ENCODE measurements at regions not wholly inside any gene's neighbourhood (a gene's known extent, or its start where the extent isn't known, plus 50 kb on each side); places are given as distances from the start of the nearest gene placed in this dataset.
A peak's percentile ranks its signal among the peaks of the same experiment; 100 is the strongest.

DNA sequence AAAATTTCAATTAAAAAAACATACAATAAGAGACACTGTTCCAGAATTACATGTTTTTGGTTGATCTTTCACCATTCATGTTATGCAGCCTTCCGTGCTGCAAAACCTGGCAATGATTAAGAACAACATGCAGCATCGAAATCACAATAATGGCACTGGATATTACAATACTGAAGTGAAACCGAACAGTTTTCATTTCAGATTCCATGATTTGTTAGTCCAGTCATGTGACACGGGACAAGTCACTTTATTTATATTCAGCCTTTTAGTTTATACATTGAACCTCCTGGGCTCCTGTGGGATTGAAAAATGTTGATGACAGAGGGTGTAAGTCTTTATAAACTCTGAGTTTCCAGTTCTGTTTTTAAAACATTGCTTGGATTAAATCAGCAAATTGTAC is 142.5 kb upstream of the TTC29 start:
- intact Hi-C loops (cut with DNase I; ENCODE audit: low total_unique reads): no loop called here
- Histone ChIP-seq H3K4me1 (peaks cover 0 to 10% (median 3%) of the 10 kb centered on the region in 4 donors), H3K4me3 (peak overlapping the region; percentile 30 to 35), H3K36me3 (no peaks in the 10 kb centered on the region), H3K9me3 (no peaks in the 10 kb centered on the region), H3K27ac (no peak overlapping the region), H3K27me3 (no peaks in the 10 kb centered on the region)
- no peak for DNase-seq
- TF ChIP-seq, protein P1, sequence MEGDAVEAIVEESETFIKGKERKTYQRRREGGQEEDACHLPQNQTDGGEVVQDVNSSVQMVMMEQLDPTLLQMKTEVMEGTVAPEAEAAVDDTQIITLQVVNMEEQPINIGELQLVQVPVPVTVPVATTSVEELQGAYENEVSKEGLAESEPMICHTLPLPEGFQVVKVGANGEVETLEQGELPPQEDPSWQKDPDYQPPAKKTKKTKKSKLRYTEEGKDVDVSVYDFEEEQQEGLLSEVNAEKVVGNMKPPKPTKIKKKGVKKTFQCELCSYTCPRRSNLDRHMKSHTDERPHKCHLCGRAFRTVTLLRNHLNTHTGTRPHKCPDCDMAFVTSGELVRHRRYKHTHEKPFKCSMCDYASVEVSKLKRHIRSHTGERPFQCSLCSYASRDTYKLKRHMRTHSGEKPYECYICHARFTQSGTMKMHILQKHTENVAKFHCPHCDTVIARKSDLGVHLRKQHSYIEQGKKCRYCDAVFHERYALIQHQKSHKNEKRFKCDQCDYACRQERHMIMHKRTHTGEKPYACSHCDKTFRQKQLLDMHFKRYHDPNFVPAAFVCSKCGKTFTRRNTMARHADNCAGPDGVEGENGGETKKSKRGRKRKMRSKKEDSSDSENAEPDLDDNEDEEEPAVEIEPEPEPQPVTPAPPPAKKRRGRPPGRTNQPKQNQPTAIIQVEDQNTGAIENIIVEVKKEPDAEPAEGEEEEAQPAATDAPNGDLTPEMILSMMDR (IDR thresholded peaks at IDR 0.05): no peak

DNA sequence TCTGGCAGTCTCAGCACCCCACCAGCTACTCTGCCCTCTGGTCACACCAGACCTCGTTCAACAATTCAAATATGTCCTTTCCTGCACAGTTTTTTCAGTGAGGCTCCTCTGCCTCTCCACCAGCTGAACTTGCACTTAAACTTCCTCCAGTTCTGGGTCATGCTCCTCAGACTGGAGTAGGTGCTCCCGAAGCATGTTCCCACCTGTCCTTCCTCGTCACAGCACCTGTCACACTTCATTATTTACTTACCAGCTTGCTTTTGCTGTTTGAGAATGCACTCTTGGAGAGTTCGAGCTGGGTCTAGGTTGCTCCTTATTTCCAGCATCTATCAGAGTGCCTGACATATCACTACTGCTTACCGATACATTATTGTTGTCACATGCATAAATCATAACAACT is 144.8 kb upstream of the TTC29 start:
- no peak overlapping the region for H3K27ac ChIP-seq
- no peaks in the 10 kb centered on the region for H3K9me3 ChIP-seq
- peaks cover 0 to 10% (median 3%) of the 10 kb centered on the region in 4 donors for H3K4me1 ChIP-seq
- no peak overlapping the region for H3K4me3 ChIP-seq
- DNase-seq: no peak
- intact Hi-C loops (cut with DNase I; ENCODE audit: low total_unique reads): loop anchor here (5.0 kb wide), 1 partner anchor 68 kb away; no protein-coding TSS in a partner anchor
- H3K36me3 ChIP-seq: no peaks in the 10 kb centered on the region
- no peaks in the 10 kb centered on the region for H3K27me3 ChIP-seq
- TF ChIP-seq, protein P1 (IDR thresholded peaks at IDR 0.05): no peak

DNA sequence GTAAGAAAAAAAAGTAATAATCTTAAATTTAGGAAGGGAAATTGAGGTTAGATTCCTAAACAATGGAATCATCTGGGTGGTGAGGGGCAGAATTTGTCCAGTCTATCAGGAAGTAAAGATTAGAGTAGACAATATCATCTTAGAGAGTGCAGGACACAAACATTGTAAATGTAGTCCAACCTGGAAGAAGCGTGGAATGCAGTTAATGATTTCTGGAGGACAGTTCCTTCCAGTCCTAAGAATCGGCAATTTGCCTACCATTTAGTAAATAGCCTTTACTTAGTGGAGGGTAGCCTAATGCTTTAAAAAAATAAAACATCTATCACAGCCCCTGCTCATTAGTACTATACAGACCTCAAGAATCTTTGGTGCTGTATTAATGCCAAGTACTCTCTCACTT is 147.5 kb upstream of the TTC29 start:
- H3K4me1 ChIP-seq: peaks cover 0 to 18% (median 3%) of the 10 kb centered on the region in 4 donors
- H3K9me3 ChIP-seq: no peaks in the 10 kb centered on the region
- no peak overlapping the region for H3K4me3 ChIP-seq
- intact Hi-C loops (cut with DNase I; ENCODE audit: low total_unique reads): loop anchor here (5.0 kb wide), 1 partner anchor 71 kb away; no protein-coding TSS in a partner anchor
- no peaks in the 10 kb centered on the region for H3K36me3 ChIP-seq
- DNase-seq: no peak
- H3K27me3 ChIP-seq: no peaks in the 10 kb centered on the region
- TF ChIP-seq, protein P1 (IDR thresholded peaks at IDR 0.05): no peak
- no peak overlapping the region for H3K27ac ChIP-seq

DNA sequence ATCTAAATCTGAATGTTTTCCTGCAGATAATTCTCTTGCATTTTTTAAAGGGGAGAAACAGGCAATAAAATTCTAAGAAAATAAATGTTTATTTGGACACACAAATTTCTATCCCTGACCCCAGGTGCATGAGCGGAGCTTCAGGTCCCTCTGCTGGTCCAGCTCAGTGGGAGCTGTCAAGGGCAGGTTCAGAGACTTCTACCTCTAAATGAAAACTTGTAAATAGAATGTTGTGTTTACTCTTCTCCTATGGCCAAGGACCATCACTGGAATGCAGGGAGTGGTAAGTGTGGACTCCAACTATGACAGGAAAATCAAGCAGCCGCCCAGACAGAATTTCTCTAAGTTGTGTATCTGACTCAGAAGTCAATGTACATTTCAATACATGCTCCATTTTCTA is 148.6 kb upstream of the TTC29 start:
- H3K4me1 ChIP-seq: peaks cover 0 to 16% (median 0%) of the 10 kb centered on the region in 4 donors
- no peaks in the 10 kb centered on the region for H3K27me3 ChIP-seq
- intact Hi-C loops (cut with DNase I; ENCODE audit: low total_unique reads): loop anchor here (5.0 kb wide), 1 partner anchor 72 kb away; no protein-coding TSS in a partner anchor
- DNase-seq: no peak
- no peak overlapping the region for H3K27ac ChIP-seq
- H3K36me3 ChIP-seq: no peaks in the 10 kb centered on the region
- H3K9me3 ChIP-seq: no peaks in the 10 kb centered on the region
- no peak overlapping the region for H3K4me3 ChIP-seq
- TF ChIP-seq, protein P1 (IDR thresholded peaks at IDR 0.05): no peak

DNA sequence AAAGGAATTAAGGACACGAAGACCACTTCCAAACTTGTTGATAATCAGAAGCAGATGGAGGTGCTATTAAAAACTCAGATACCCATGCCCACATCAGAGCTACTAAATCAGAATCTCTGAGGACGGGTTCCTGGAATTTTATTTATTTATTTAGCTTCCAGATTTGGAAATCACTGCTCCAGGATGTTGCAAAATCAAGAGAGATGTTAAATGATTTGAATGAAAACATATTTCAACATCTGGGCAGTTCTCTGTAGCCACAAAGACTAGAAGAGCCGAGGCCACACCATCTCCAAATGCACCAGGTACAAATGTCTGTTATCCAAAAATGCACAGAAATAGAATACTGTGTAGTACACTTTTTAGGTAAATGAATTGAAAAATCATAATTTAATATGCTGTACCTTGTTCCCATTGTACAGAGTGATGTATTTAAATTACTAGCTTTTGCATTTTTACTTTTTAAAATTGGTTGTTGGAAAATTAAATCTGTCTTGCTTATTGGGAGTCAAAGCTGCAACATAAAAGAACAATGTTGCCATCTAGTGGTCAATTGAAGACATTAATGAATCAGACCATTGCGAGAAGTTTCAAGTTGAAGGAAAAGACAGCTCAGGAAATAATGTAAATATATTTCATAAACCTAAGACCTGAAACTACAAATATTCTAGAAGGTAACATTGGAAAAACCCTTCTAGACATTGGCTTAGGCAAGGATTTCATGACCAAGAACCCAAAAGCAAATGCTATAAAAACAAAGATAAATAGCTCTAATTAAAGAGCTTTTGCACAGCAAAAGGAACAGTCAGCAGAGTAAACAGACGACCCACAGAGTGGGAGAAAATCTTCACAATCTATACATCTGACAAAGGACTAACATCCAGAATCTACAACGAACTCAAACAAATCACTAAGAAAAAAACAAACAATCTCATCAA is 151.3 kb upstream of the TTC29 start:
- peak overlapping the region in 1 of 2 donors; percentile 37 for H3K27ac ChIP-seq

More for the DNA sequence above, 151.3 kb upstream of the TTC29 start:
- Histone ChIP-seq H3K9me3 (no peaks in the 10 kb centered on the region), H3K27me3 (no peaks in the 10 kb centered on the region), H3K4me3 (no peak overlapping the region), H3K4me1 (peaks cover 0 to 20% (median 0%) of the 10 kb centered on the region in 4 donors), H3K36me3 (no peaks in the 10 kb centered on the region)
- TF ChIP-seq, protein P1 (IDR thresholded peaks at IDR 0.05): peak; percentile 57 to 78
- no peak for DNase-seq
- intact Hi-C loops (cut with DNase I; ENCODE audit: low total_unique reads): no loop called here

Measured in tibial artery (tissue), 4 donors.